ENCODE measurements at regions not wholly inside any gene's neighbourhood (a gene's known extent, or its start where the extent isn't known, plus 50 kb on each side); places are given as distances from the start of the nearest gene placed in this dataset.

- TF ChIP-seq ZNF138 (CRISPR knock-in tag; conservative IDR thresholded peaks at IDR 0.05): no peak
- TF ChIP-seq, protein P1, sequence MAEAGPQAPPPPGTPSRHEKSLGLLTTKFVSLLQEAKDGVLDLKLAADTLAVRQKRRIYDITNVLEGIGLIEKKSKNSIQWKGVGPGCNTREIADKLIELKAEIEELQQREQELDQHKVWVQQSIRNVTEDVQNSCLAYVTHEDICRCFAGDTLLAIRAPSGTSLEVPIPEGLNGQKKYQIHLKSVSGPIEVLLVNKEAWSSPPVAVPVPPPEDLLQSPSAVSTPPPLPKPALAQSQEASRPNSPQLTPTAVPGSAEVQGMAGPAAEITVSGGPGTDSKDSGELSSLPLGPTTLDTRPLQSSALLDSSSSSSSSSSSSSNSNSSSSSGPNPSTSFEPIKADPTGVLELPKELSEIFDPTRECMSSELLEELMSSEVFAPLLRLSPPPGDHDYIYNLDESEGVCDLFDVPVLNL (CRISPR knock-in tag; IDR thresholded peaks at IDR 0.05; ENCODE audit: borderline replicate concordance, low read depth): no peak
- TF ChIP-seq, protein P2, sequence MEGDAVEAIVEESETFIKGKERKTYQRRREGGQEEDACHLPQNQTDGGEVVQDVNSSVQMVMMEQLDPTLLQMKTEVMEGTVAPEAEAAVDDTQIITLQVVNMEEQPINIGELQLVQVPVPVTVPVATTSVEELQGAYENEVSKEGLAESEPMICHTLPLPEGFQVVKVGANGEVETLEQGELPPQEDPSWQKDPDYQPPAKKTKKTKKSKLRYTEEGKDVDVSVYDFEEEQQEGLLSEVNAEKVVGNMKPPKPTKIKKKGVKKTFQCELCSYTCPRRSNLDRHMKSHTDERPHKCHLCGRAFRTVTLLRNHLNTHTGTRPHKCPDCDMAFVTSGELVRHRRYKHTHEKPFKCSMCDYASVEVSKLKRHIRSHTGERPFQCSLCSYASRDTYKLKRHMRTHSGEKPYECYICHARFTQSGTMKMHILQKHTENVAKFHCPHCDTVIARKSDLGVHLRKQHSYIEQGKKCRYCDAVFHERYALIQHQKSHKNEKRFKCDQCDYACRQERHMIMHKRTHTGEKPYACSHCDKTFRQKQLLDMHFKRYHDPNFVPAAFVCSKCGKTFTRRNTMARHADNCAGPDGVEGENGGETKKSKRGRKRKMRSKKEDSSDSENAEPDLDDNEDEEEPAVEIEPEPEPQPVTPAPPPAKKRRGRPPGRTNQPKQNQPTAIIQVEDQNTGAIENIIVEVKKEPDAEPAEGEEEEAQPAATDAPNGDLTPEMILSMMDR (IDR thresholded peaks at IDR 0.05): no peak
- no peak for TF ChIP-seq MAX (CRISPR knock-in tag; IDR thresholded peaks at IDR 0.05)
- no peak for TF ChIP-seq ATF1 (CRISPR knock-in tag; IDR thresholded peaks at IDR 0.05)
- TF ChIP-seq USF1 (CRISPR knock-in tag; IDR thresholded peaks at IDR 0.05): no peak
- no peak for TF ChIP-seq JUN (CRISPR knock-in tag; IDR thresholded peaks at IDR 0.05)
- TF ChIP-seq ZNF671 (CRISPR knock-in tag; IDR thresholded peaks at IDR 0.05): no peak
- TF ChIP-seq ZNF396 (CRISPR knock-in tag; IDR thresholded peaks at IDR 0.05; ENCODE audit: borderline replicate concordance): no peak
- TF ChIP-seq, protein P3, sequence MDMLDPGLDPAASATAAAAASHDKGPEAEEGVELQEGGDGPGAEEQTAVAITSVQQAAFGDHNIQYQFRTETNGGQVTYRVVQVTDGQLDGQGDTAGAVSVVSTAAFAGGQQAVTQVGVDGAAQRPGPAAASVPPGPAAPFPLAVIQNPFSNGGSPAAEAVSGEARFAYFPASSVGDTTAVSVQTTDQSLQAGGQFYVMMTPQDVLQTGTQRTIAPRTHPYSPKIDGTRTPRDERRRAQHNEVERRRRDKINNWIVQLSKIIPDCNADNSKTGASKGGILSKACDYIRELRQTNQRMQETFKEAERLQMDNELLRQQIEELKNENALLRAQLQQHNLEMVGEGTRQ (CRISPR knock-in tag; IDR thresholded peaks at IDR 0.05): no peak
- TF ChIP-seq, protein P4, sequence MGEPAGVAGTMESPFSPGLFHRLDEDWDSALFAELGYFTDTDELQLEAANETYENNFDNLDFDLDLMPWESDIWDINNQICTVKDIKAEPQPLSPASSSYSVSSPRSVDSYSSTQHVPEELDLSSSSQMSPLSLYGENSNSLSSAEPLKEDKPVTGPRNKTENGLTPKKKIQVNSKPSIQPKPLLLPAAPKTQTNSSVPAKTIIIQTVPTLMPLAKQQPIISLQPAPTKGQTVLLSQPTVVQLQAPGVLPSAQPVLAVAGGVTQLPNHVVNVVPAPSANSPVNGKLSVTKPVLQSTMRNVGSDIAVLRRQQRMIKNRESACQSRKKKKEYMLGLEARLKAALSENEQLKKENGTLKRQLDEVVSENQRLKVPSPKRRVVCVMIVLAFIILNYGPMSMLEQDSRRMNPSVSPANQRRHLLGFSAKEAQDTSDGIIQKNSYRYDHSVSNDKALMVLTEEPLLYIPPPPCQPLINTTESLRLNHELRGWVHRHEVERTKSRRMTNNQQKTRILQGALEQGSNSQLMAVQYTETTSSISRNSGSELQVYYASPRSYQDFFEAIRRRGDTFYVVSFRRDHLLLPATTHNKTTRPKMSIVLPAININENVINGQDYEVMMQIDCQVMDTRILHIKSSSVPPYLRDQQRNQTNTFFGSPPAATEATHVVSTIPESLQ (CRISPR knock-in tag; IDR thresholded peaks at IDR 0.05): no peak
- no peak for TF ChIP-seq NFYB (CRISPR knock-in tag; conservative IDR thresholded peaks at IDR 0.05; ENCODE audit: low read depth)
These were observed 398.9 kb downstream of the PMP22 start for GRCh38 chr17:14866266-14866665.

Measured in WTC11 (cell line).